GM12891 (cell line): ENCODE measurements at regions not wholly inside any gene's neighbourhood (a gene's known extent, or its start where the extent isn't known, plus 50 kb on each side); places are given as distances from the start of the nearest gene placed in this dataset.

Experiments
- POLR2A ChIP-seq: IDR thresholded peaks from 2 replicates; pipeline ENCODE4 v1.6.1; 2011; ENCODE audit warnings: low read depth, low read length, control low read depth
- POLR2AphosphoS5 ChIP-seq: IDR thresholded peaks from 2 replicates; pipeline ENCODE4 v1.6.1; 2011; ENCODE audit warnings: low read depth, low read length, control low read depth

- TF ChIP-seq POLR2A (no peak), POLR2AphosphoS5 (no peak)
These were observed 245.2 kb downstream of the SPATA18 start for GRCh38 chr4:52296341-52296740.
